Heart left ventricle (tissue), 16 donors: ENCODE measurements at regions not wholly inside any gene's neighbourhood (a gene's known extent, or its start where the extent isn't known, plus 50 kb on each side); places are given as distances from the start of the nearest gene placed in this dataset.

Experiments used
- ATAC-seq, 4 donors: fragments of 200-7000 bp; cut with Tn5 transposase; one replicate each; pipeline ENCODE4 v1.9.1; 2020 to 2022; ENCODE audit warnings: moderate library complexity in 4 of 4, mild to moderate bottlenecking in 3 of 4, moderate number of reproducible peaks in 1 of 4
- DNase-seq, 5 donors: peaks; one replicate each; pipeline ENCODE4 v3.0.0-alpha.2; 2020
- H3K27ac ChIP-seq, 12 donors: fragments of 200-600 bp; sonication (generic) in 4 of 12; one replicate each; pipeline versions ENCODE4 v1.5.0 to v1.8.0; 2016 to 2022; ENCODE audit warnings: mild to moderate bottlenecking in 2 of 12
- H3K27me3 ChIP-seq, 9 donors: fragments of 200-600 bp; sonication (generic) in 2 of 9; one replicate each; pipeline versions ENCODE4 v1.5.1 to v1.8.0; 2016 to 2022; ENCODE audit warnings: mild to moderate bottlenecking in 3 of 9
- H3K36me3 ChIP-seq, 9 donors: fragments of 200-600 bp; sonication (generic) in 2 of 9; one replicate each; pipeline versions ENCODE4 v1.5.0 to v1.8.0; 2018 to 2022; ENCODE audit warnings: mild to moderate bottlenecking in 2 of 9
- H3K4me1 ChIP-seq, 12 donors: fragments of 200-600 bp; sonication (generic) in 4 of 12; one replicate each; pipeline versions ENCODE4 v1.5.0 to v1.8.0; 2016 to 2022; ENCODE audit warnings: mild to moderate bottlenecking in 3 of 12
- H3K4me3 ChIP-seq, 12 donors: fragments of 200-600 bp; sonication (generic) in 4 of 12; one replicate each; pipeline versions ENCODE4 v1.5.0 to v1.8.0; 2017 to 2022; ENCODE audit warnings: mild to moderate bottlenecking in 9 of 12, moderate library complexity in 4 of 12
- H3K9me3 ChIP-seq, 12 donors: fragments of 200-600 bp; sonication (generic) in 4 of 12; one replicate each; pipeline versions ENCODE4 v1.5.0 to v1.8.0; 2016 to 2022; ENCODE audit warnings: mild to moderate bottlenecking in 1 of 12
- POLR2A ChIP-seq, 2 donors: fragments of 450-650 bp; IDR thresholded peaks; one replicate each; pipeline ENCODE4 v1.6.1; 2017; ENCODE audit warnings: antibody characterized with exemption in 2 of 2, mild to moderate bottlenecking in 2 of 2, moderate library complexity in 2 of 2
- WGBS, 4 donors: extraction: QIAGEN DNeasy Blood & Tissue Kit in 2 of 4; methylation state at CpG; one replicate each; pipeline versions ENCODE4 v1.1.5 to v1.1.7; 2013 to 2018; 5-methylcytosine and 5-hydroxymethylcytosine counted together
- intact Hi-C, 10 donors: fragments of 100-400 bp; cut with DNase I; formaldehyde crosslinking; loops; one replicate each; pipeline versions ENCODE4 v1.11.1 to v1.14.2; 2022
- TF ChIP-seq, protein P1 (sequence below), 12 donors: fragments of 200-600 bp; sonication (generic) in 4 of 12; IDR thresholded peaks; one replicate each; pipeline versions ENCODE4 v1.5.0 to v1.8.0; 2018 to 2022; ENCODE audit warnings: antibody characterized with exemption in 12 of 12, mild to moderate bottlenecking in 5 of 12
- donor health status: ischemic (EF 13 %, LVEDD 7.1; RV severe dilation, severe dysfunction).
- donor health status: healthy with polysubstance abuse.
- donor health status: DM: no; HTN: yes; CAD: no.
- donor health status: DM: no; HTN: no; CAD: no.
- donor health status: ischemic (EF 25% LVEDD 6.9; RV normal size, moderate dysfunction).
- donor health status: ischemic (EF 25% LVEDD 5.7; RV mildly dilated, moderate dysfunction).
- donor health status: healthy.
- donor health status: DM: yes; HTN: yes; CAD: no.
- donor health status: ischemic (EF 35%, LVEDD 5.7; RV mildly dilated, moderate dysfunction).
- donor health status: nonischemic (EF 11% LVEDD 7.7; RV severe dilation, severe dysfunction).
- donor health status: DM: yes; HTN: yes; CAD: no.
- donor health status: PGD.
- donor health status: ischemic (EF 29% LVEDD 5.4; RV normal size, mild dysfunction).
- donor health status: nonischemic (EF 23%, LVEDD 6.1; RV moderate dilation, normal function).

DNA sequence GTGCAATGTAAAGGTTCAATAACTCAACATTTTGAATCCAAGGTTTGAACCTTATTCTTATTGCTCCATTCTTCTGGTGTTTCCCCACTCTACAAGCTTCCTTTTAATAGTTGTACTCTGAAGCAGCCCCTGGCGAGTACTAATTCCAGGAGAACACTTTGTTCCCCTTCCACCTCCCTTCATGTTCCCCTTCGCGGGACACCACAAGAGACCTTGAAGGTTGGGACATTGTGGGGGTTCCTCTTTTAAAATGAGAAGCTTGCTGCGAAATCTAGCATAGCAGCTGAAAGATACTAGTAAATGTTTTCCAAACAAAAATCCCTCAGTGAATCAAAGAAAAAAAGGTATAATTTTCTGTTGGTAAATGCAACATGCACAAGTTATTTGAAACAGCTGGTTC lies 626.3 kb upstream of the LRRC4C start:
- no peak overlapping the region for H3K27ac ChIP-seq
- no peak overlapping the region for H3K4me3 ChIP-seq
- TF ChIP-seq, protein P1, sequence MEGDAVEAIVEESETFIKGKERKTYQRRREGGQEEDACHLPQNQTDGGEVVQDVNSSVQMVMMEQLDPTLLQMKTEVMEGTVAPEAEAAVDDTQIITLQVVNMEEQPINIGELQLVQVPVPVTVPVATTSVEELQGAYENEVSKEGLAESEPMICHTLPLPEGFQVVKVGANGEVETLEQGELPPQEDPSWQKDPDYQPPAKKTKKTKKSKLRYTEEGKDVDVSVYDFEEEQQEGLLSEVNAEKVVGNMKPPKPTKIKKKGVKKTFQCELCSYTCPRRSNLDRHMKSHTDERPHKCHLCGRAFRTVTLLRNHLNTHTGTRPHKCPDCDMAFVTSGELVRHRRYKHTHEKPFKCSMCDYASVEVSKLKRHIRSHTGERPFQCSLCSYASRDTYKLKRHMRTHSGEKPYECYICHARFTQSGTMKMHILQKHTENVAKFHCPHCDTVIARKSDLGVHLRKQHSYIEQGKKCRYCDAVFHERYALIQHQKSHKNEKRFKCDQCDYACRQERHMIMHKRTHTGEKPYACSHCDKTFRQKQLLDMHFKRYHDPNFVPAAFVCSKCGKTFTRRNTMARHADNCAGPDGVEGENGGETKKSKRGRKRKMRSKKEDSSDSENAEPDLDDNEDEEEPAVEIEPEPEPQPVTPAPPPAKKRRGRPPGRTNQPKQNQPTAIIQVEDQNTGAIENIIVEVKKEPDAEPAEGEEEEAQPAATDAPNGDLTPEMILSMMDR (IDR thresholded peaks at IDR 0.05): no peak
- TF ChIP-seq POLR2A (IDR thresholded peaks at IDR 0.05): no peak
- ATAC-seq: no peak
- H3K36me3 ChIP-seq: no peaks in the 10 kb centered on the region
- whole genome bisulfite sequencing, 4 donors: 63 to 79% (median 74%) methylated on average over 4 of the region's 4 CpGs
- H3K4me1 ChIP-seq: no peaks in the 10 kb centered on the region
- DNase-seq: peak in 1 of 5 donors; percentile 22
- intact Hi-C loops: no loop called here
- no peaks in the 10 kb centered on the region for H3K27me3 ChIP-seq
- no peaks in the 10 kb centered on the region for H3K9me3 ChIP-seq

DNA sequence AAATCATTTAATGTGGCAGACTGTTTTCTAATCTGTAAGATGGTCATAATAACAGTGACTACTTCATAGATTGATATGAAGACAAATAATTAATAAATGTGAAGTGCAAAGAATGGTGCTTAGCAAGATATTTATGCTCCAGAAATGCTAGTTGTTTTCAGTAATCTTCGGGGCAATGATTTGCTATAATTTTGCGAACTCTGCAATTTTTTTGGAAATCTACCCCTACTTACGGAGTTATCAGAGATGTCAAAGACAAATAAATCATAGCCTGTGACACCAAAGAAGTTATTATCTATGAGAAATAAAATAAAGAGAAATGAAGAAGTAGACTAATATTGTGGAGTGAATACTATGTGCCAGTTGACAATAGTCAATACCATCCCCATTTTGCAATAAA lies 634.1 kb upstream of the LRRC4C start:
- ATAC-seq (no peak), DNase-seq (no peak)
- intact Hi-C loops: no loop called here
- TF ChIP-seq, protein P1 (IDR thresholded peaks at IDR 0.05): no peak
- TF ChIP-seq POLR2A (IDR thresholded peaks at IDR 0.05): no peak
- Histone ChIP-seq H3K27ac (no peak overlapping the region), H3K4me3 (no peak overlapping the region), H3K36me3 (no peaks in the 10 kb centered on the region), H3K9me3 (peaks cover 0 to 7% (median 0%) of the 10 kb centered on the region in 12 donors), H3K4me1 (no peaks in the 10 kb centered on the region), H3K27me3 (no peaks in the 10 kb centered on the region)
- 72 to 91% (median 82%) methylated on average over 3 of the region's 3 CpGs for WGBS, 4 donors

DNA sequence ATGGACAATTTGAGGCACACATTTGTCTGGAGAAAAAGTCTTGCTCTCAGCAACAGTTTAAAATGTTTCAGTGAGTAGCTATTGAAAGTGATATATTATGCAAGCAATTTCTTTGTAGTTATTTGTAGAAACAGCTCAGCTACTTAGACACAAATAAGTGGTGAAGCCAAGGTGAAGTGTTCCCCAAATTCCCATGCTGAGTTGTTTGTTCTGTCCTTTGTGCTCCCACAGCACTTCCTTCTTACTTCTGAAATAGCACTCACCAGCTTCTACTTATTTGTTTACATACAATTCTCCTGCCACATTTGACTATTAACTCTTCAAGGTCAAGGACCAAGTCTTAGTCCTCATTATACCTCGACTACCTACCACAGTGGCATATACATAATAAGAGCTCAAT lies 638.6 kb upstream of the LRRC4C start:
- intact Hi-C loops: no loop called here
- no peak overlapping the region for H3K4me3 ChIP-seq
- TF ChIP-seq POLR2A (IDR thresholded peaks at IDR 0.05): no peak
- TF ChIP-seq, protein P1 (IDR thresholded peaks at IDR 0.05): no peak
- H3K4me1 ChIP-seq: no peaks in the 10 kb centered on the region
- WGBS, 4 donors: 43 to 54% (median 47%) methylated on average over 1 of the region's 1 CpG
- H3K27ac ChIP-seq: no peak overlapping the region
- H3K36me3 ChIP-seq: no peaks in the 10 kb centered on the region
- no peak for DNase-seq
- H3K9me3 ChIP-seq: peaks cover 0 to 9% (median 0%) of the 10 kb centered on the region in 12 donors
- ATAC-seq: no peak
- H3K27me3 ChIP-seq: no peaks in the 10 kb centered on the region

DNA sequence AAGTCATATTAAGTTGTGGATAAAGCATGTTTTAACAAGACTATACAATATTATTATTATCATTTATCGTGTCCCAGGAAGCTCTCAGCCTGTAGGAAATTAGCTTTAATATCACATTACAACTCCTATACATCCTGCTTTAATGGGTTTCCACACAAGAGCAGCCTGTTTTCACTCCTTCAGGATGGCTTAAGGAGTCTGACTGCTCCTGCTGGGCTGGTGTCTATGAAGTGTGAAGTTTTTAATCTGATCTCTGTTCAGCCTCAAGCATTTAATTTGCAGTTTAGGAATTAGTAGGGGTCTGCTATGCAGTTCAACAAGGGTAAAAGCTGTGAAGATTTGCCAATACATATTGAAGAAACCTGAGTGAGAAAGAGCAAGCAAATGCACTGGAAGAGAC lies 653.4 kb upstream of the LRRC4C start:
- intact Hi-C loops: no loop called here
- H3K4me1 ChIP-seq: no peaks in the 10 kb centered on the region
- H3K4me3 ChIP-seq: no peak overlapping the region
- no peaks in the 10 kb centered on the region for H3K27me3 ChIP-seq
- H3K27ac ChIP-seq: no peak overlapping the region
- peaks cover 0 to 2% (median 0%) of the 10 kb centered on the region in 12 donors for H3K9me3 ChIP-seq
- no peak for DNase-seq
- ATAC-seq: no peak
- TF ChIP-seq POLR2A (IDR thresholded peaks at IDR 0.05): no peak
- TF ChIP-seq, protein P1 (IDR thresholded peaks at IDR 0.05): no peak
- WGBS, 4 donors: 27 to 38% (median 31%) methylated on average over 1 of the region's 1 CpG
- H3K36me3 ChIP-seq: no peaks in the 10 kb centered on the region
